Spleen (tissue), 11 donors: ENCODE measurements at regions not wholly inside any gene's neighbourhood (a gene's known extent, or its start where the extent isn't known, plus 50 kb on each side); places are given as distances from the start of the nearest gene placed in this dataset.

Experiments
- DNase-seq: peaks from one replicate; pipeline ENCODE4 v3.0.0-alpha.2; 2020
- H3K27ac ChIP-seq, 8 donors: fragments of 200-600 bp; sonication (generic) in 7 of 8; 1 replicate in 4 of 8; 2 replicates in 4 of 8; pipeline versions ENCODE4 v1.5.0 to v1.8.0; 2016 to 2021; ENCODE audit warnings: inconsistent platforms in 4 of 8, mild to moderate bottlenecking in 4 of 8, moderate library complexity in 1 of 8
- H3K27me3 ChIP-seq, 7 donors: fragments of 200-600 bp; sonication (generic) in 6 of 7; replicated peaks in 1 of 7; 1 replicate in 4 of 7; 2 replicates in 3 of 7; pipeline versions ENCODE4 v1.5.0 to v1.8.0; 2016 to 2021; ENCODE audit warnings: inconsistent platforms in 3 of 7, mild to moderate bottlenecking in 1 of 7
- H3K36me3 ChIP-seq, 6 donors: fragments of 200-600 bp; sonication (generic) in 5 of 6; 1 replicate in 4 of 6; 2 replicates in 2 of 6; pipeline versions ENCODE4 v1.5.0 to v1.8.0; 2016 to 2021; ENCODE audit warnings: inconsistent platforms in 2 of 6
- H3K4me1 ChIP-seq, 6 donors: fragments of 200-600 bp; sonication (generic) in 5 of 6; 1 replicate in 3 of 6; 2 replicates in 3 of 6; pipeline versions ENCODE4 v1.5.0 to v1.8.0; 2016 to 2021; ENCODE audit warnings: inconsistent platforms in 3 of 6
- H3K4me3 ChIP-seq, 8 donors: fragments of 200-600 bp; sonication (generic) in 7 of 8; 1 replicate in 4 of 8; 2 replicates in 4 of 8; pipeline versions ENCODE4 v1.5.0 to v1.8.0; 2016 to 2021; ENCODE audit warnings: inconsistent platforms in 4 of 8, mild to moderate bottlenecking in 4 of 8, moderate library complexity in 2 of 8
- H3K9me3 ChIP-seq, 8 donors: fragments of 200-600 bp; sonication (generic) in 7 of 8; 1 replicate in 4 of 8; 2 replicates in 4 of 8; pipeline versions ENCODE4 v1.5.0 to v1.8.0; 2016 to 2021; ENCODE audit warnings: inconsistent platforms in 4 of 8
- CTCF ChIP-seq, 11 experiments: fragments of 200-600 bp in 7 of 11; fragments of 450-650 bp in 4 of 11; sonication (generic) in 4 of 11; IDR thresholded peaks in 8 of 11; conservative IDR thresholded peaks in 3 of 11; 1 replicate in 7 of 11; 2 replicates in 4 of 11; pipeline versions ENCODE4 v1.4.0 to v1.8.0; 2016 to 2021; ENCODE audit warnings: antibody characterized with exemption in 11 of 11, inconsistent platforms in 4 of 11, mild to moderate bottlenecking in 1 of 11
- POLR2A ChIP-seq, 3 donors: fragments of 450-650 bp; IDR thresholded peaks; one replicate each; pipeline ENCODE4 v1.5.1; 2017; ENCODE audit warnings: antibody characterized with exemption in 3 of 3, mild to moderate bottlenecking in 1 of 3
- POLR2AphosphoS5 ChIP-seq, 3 donors: sonication (generic); formaldehyde crosslinking; IDR thresholded peaks; one replicate each; pipeline ENCODE4 v1.5.1; 2017; ENCODE audit warnings: antibody characterized with exemption in 3 of 3
- WGBS, 5 donors: extraction: QIAGEN DNeasy Blood & Tissue Kit in 3 of 5; methylation state at CpG; one replicate each; pipeline versions ENCODE4 v1.1.5 to v1.1.7; 2013 to 2018; 5-methylcytosine and 5-hydroxymethylcytosine counted together
- intact Hi-C: fragments of 100-400 bp; cut with DNase I; formaldehyde crosslinking; loops from one replicate; pipeline ENCODE4 v1.15.0; 2023; ENCODE audit warnings: low total_unique reads
- donor health status: healthy with polysubstance abuse.
- donor health status: DM: no; HTN: no; CAD: no; lungs with moderate emphysema.
- donor health status: DM: no; HTN: no; CAD: no.
- donor health status: Bipolar disorder and iron deficiency.
- donor health status: healthy.
- donor health status: DM: no; HTN: no; CAD: no.
- donor health status: DM: yes; HTN: yes; CAD: no.

- no peak overlapping the region for H3K27ac ChIP-seq
- DNase-seq: no peak
- no peaks in the 10 kb centered on the region for H3K36me3 ChIP-seq
- TF ChIP-seq CTCF (IDR thresholded peaks at IDR 0.05 in 8 of 11, conservative IDR thresholded peaks at IDR 0.05 in 3 of 11) (no peak), POLR2AphosphoS5 (IDR thresholded peaks at IDR 0.05) (no peak), POLR2A (IDR thresholded peaks at IDR 0.05) (no peak)
- no peak overlapping the region for H3K4me3 ChIP-seq
- whole genome bisulfite sequencing, 5 donors: 78 to 92% (median 84%) methylated on average over 3 of the region's 3 CpGs
- H3K4me1 ChIP-seq: no peaks in the 10 kb centered on the region
- no peaks in the 10 kb centered on the region for H3K9me3 ChIP-seq
- H3K27me3 ChIP-seq: peaks cover 0 to 4% (median 0%) of the 10 kb centered on the region in 7 donors
- intact Hi-C loops: no loop called here
Measured at GRCh38 chr7:42457663-42458062, 220.7 kb upstream of the GLI3 start.

GRCh38 chr7:42456756-42457276 lies 219.8 kb upstream of the GLI3 start:
- Histone ChIP-seq H3K9me3 (no peaks in the 10 kb centered on the region), H3K27me3 (no peaks in the 10 kb centered on the region), H3K4me1 (no peaks in the 10 kb centered on the region), H3K4me3 (no peak overlapping the region), H3K27ac (no peak overlapping the region), H3K36me3 (no peaks in the 10 kb centered on the region)
- intact Hi-C loops: no loop called here
- TF ChIP-seq POLR2A (IDR thresholded peaks at IDR 0.05) (no peak), CTCF (IDR thresholded peaks at IDR 0.05 in 8 of 11, conservative IDR thresholded peaks at IDR 0.05 in 3 of 11) (no peak), POLR2AphosphoS5 (IDR thresholded peaks at IDR 0.05) (no peak)
- WGBS, 5 donors: 62 to 74% (median 69%) methylated on average over 4 of the region's 4 CpGs
- DNase-seq: no peak

- no peaks in the 10 kb centered on the region for H3K9me3 ChIP-seq
- DNase-seq: no peak
- no peaks in the 10 kb centered on the region for H3K36me3 ChIP-seq
- no peaks in the 10 kb centered on the region for H3K4me1 ChIP-seq
- 66 to 87% (median 82%) methylated on average over 6 of the region's 6 CpGs for WGBS, 5 donors
- TF ChIP-seq POLR2AphosphoS5 (IDR thresholded peaks at IDR 0.05) (no peak), POLR2A (IDR thresholded peaks at IDR 0.05) (no peak), CTCF (IDR thresholded peaks at IDR 0.05 in 8 of 11, conservative IDR thresholded peaks at IDR 0.05 in 3 of 11) (no peak)
- H3K27me3 ChIP-seq: no peaks in the 10 kb centered on the region
- no peak overlapping the region for H3K4me3 ChIP-seq
- no peak overlapping the region for H3K27ac ChIP-seq
- intact Hi-C loops: no loop called here
Measured at GRCh38 chr7:42456267-42456666, 219.3 kb upstream of the GLI3 start.

DNA sequence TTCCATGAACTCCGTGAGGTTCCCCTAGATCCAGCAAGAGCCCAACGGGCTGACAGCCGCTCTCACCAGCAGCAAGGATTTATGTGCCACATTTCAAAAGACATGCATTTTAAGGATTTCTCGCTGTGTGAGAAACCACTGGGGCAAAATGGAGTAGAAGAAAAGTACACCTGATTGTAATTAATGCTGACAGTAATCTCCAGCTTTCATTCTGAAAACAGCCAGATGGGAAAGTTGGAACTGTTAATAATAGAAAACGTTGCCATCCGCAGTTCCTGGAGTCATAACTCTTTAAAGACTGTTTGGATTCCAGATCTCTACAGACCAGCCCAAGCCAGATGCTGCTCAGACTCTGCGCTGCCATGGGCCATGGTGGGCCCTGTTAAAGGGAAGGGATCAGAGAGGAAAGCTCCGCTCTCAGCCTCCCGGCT lies 216.9 kb upstream of the GLI3 start:
- DNase-seq: no peak
- TF ChIP-seq CTCF (IDR thresholded peaks at IDR 0.05 in 8 of 11, conservative IDR thresholded peaks at IDR 0.05 in 3 of 11): no peak
- no peak for TF ChIP-seq POLR2A (IDR thresholded peaks at IDR 0.05)
- TF ChIP-seq POLR2AphosphoS5 (IDR thresholded peaks at IDR 0.05): no peak
- no peak overlapping the region for H3K27ac ChIP-seq
- WGBS, 5 donors: 47 to 53% (median 50%) methylated on average over 9 of the region's 9 CpGs
- no peaks in the 10 kb centered on the region for H3K27me3 ChIP-seq
- intact Hi-C loops: no loop called here
- H3K36me3 ChIP-seq: no peaks in the 10 kb centered on the region
- H3K9me3 ChIP-seq: peaks cover 0 to 5% (median 0%) of the 10 kb centered on the region in 8 donors
- H3K4me3 ChIP-seq: no peak overlapping the region
- no peaks in the 10 kb centered on the region for H3K4me1 ChIP-seq
